OCI-M1 (cell line): ENCODE measurements at regions not wholly inside any gene's neighbourhood (a gene's known extent, or its start where the extent isn't known, plus 50 kb on each side); places are given as distances from the start of the nearest gene placed in this dataset.
"Not testable (repeated sequence)": the region's sequence is repeated elsewhere in the genome, so short reads cannot be mapped to it uniquely, and the experiment has no call there.

ENCODE experiments used
- DNase-seq: peaks from one replicate; lab custom pipeline; 2025; lab: John Stamatoyannopoulos, UW

DNA sequence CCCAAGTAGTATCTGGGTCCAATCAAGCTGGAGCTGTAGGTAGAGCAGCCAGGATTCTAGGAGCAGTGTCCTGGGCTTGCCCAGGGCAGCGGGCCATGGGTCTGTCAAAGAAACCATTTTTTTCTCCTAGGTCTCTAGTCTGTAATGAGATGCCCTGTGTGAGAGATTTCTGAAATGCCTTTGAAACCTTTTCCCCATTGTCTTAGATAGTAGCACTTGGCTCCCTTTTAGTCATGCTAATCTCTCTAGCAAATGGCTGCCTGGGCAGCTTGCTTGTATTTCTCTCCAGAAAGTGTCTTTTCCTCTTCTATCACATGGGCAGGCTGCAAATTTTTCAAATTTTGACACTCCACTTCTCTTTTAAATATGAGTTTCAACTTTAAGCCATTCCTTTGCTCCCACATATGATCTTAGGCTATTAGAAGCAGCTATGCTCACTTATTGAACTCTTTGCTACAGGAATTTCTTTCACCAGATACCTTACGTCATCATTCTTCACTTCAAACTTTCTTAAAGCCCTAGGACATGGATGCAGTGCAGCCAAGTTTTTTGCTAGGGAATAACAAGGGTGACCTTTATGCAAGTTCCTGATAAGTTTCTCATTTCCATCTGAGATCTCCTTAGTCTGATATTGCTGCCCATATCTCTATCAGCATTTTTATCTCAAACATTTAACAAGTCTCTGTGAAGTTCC, 890.2 kb upstream of the VRK2 start:
- DNase-seq, result no peak

- DNase-seq, result no peak
Measured at GRCh38 chr2:57160976-57161375, 885.6 kb upstream of the VRK2 start.

GRCh38 chr2:57177176-57177575, 869.4 kb upstream of the VRK2 start:
- no peak for DNase-seq

GRCh38 chr2:57180042-57180567, 866.5 kb upstream of the VRK2 start:
- DNase-seq, result no peak

DNA sequence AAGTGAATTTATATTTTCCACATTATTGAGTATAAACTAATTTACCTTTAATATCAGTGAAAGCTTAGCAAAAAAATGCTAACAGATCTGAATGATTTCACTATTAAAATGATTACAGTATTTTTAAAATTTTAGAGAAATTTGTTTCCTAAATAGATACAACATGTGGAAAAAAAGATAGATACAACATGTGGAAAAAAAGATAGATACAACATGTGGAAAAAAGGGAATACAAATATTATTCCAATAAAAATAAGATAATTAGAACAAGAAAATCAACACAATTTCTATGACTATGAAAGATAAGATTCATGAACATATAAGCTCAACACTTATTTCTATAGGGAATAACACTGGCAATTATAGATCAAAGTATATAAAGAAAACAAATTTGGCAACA, 865.9 kb upstream of the VRK2 start:
- DNase-seq, result no peak

DNA sequence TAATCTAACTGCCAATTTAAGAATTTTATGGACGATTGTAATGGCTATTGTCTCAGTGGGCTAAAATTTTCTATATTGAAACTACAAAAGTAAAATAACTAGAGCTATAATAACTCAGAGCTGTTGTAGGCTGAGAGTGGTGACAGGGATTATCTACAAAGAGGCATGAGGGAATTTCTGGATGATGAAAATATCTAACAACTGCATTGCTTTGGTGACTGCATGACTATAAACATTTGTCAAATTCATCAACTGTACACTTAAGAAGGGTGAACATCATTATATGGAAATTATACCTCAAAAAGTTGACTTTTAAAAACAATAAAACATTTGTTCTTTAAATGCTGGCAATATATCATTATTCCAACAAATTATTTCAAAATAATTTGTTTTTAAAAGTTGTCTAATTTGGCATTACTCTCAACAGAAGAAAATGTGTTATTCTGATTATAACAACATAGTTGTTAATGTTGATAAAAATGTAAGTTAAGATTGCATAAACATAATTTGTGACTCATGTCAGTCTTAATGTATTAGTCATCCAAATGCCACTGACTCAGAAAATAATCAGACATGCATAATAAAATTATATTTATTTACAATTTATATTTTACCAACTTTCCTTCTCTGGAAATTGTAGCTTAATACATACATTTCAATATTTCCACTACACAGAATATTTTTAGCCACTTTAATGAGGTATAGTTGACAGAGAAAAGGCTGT, 865.1 kb upstream of the VRK2 start:
- no peak for DNase-seq

DNA sequence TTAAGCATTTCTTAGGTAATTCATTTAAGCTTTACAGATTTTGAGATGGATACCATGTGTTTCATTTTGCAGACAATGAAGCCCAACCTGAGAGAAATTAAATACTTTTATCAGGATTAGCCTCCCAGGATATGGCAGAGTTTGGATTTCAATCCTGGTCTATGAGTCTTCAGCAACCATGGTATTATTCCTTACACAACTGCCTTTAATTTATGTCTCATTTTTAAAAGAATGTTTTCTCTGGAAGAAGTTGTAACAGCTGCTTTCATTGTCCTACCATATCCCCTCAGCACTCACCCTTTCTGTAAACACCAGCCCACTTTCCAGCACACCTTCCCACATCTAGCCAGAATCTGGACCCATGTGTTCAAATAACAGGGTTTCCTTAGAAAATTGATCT, 863.7 kb upstream of the VRK2 start:
- DNase-seq, result no peak

GRCh38 chr2:57185568-57185967, 861.0 kb upstream of the VRK2 start:
- no peak for DNase-seq

DNA sequence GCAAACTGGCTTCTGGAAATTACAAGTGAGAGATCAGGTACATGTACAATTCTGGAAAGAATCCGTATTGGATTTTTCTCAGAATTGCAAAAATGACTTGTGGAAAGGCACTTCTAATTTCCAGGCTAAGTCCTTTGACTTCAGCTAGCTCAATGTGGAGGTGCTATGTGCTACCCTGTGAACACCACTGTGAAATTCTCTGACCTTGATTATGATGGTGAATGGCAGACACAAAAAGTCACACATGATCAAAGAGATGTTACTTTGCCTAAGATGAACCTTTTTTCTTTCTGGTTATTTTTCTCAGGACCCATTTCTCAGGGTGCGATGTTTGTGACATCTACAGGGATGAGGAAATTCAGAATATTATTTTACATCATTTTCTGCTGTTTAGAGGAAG, 856.6 kb upstream of the VRK2 start:
- DNase-seq, result no peak

DNA sequence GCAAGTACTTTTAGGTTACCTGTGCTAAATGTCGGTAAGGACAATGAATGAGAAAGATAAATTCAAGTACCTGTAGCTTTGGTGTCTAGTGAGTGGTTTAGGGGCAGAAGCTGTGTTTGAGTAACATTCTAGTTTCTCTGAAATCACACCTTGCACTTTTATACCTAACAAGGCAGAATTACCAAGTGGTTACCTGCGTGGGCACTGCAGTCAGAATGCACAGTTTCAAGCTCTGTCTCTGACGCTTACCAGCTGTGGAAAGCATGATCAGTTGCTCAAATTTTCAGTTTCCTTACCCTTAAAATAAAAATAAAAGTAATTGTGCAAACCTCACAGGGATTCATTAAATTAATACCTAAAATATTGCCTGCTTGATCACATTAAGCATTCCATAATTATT, 846.9 kb upstream of the VRK2 start:
- no peak for DNase-seq

GRCh38 chr2:57204364-57204763, 842.2 kb upstream of the VRK2 start:
- no peak for DNase-seq

DNA sequence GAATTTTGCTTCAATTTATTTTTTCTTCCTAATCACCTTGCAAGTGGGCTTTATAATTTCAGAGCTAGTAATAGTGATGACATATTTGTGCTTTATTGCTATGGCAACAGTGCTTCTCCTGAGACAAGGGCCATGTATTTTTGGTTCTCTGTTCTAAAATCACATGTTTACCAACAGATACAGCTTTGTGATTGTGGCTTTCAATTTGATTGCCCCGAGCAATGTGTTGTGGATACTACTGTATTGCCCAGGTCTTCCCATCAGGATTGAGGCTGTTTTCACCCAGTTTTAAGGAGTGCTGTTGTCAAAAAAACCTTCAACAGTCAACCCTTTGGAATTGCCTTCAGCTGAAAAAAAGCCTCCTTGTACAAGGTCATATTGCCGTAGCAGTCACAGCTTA, 841.4 kb upstream of the VRK2 start:
- DNase-seq, result no peak

GRCh38 chr2:57207191-57207590, 839.4 kb upstream of the VRK2 start:
- no peak for DNase-seq

DNA sequence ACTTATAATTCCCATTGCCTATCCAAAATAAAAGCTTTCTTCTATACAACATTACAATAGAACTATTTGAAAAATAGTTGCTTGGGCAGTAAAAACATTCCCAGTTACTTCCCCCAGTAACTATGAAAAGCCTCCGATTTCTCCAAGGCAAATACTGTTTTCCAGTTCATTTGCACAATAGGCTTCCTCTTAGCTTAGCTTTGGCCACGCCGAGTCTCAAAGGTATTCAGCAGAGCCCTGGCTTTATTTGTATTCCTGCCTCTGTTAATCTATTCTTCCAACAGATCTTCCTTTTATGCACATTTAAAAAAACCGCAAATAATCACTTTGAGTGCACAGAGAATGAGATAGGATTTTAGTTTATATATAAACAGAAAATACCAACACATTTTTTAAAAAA, 836.8 kb upstream of the VRK2 start:
- no peak for DNase-seq

- DNase-seq, result no peak
Measured at GRCh38 chr2:57210855-57211254, 835.8 kb upstream of the VRK2 start.

DNA sequence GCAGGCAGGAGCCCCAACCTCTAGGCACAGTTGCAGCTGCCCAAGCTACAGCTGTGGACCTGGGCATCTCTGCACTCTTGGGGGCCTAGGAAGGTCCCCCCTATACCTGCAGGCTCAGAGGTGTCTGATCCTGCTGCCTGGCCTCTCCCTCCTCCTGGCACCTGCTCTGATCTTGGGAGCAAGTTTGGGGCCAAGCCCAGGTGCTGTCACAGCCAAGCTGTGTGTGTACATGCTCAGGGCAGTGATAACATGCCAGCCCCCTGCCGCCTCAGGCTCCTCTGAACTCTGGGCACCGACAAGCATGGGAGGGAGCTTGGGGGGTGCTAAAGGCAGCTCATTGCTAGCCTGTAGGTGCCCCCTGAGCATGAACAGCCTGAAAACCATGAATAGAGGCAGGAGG, 829.6 kb upstream of the VRK2 start:
- DNase-seq, result no peak

DNA sequence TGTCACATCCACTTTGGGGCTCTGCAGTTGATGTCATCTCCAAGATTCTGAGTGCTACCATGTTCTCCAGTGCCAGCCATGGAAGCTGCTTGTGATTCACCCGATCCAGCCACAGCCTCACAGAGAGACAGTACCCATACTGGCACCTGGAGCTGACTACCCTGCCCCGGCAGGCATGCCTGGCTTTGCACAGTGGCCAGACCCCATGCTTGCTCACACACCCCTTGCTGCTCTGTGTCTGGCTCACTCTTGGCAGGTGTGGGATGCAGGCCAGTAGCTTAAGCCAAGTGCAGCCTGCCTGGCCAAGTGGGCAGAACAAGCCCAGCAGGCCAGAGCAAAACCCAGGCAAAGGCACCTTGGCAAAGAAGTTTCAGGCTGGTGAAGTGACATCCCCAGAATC, 828.4 kb upstream of the VRK2 start:
- DNase-seq, result no peak

DNA sequence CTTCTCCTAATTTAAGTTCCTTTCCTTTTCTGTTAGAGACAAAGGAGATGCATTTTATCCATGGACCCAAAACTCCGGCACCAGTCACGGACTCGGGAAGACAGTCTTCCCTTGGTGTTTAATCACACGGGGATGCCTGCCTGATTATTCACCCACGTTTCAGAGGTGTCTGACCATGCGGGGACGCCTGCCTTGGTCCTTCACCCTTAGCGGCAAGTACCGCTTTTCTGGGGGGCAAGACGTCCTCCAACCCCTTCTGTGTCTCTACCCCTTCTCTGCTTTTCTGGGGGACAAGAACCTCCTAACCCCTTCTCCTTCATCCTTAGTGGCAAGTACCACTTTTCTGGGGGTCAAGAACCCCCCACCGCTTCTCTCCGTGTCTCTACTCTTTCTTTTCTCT, 816.9 kb upstream of the VRK2 start:
- DNase-seq, result not testable (repeated sequence)

DNA sequence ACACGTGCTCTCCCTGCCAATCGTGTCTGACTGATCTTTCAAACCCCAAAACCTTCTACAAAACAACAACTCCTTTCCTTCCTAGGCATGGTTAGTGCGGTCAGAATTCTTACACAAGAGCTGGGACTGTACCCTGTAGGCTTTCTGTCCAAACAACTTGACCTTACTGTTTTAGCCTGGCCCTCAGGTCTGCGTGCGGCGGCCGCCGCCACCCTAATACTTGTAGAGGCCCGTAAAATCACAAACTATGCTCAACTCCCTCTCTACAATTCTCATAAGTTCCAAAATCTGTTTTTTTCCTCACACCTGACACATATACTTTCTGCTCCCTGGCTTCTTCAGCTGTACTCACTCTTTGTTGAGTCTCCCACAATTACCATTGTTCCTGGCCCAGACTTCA, 814.3 kb upstream of the VRK2 start:
- DNase-seq, result not testable (repeated sequence)

DNA sequence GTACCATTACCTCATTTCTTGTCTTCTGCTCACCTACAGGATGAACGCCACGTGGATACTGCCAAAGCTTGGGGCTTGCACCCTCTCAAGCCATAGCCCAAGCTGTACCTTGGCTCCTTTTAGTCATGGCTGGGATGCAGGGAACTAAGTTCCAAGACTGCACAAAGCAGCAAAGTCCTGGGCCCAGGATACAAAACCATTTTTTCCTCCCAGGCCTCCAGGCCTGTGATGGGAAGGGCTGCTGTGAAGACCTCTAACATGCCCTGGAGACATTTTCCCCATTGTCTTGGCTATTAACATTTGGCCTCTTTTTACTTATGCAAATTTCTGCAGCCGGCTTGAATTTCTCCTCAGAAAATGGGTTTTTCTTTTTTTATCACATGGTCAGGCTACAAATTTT, 795.1 kb upstream of the VRK2 start:
- DNase-seq, result not testable (repeated sequence)

GRCh38 chr2:57276408-57276807, 770.2 kb upstream of the VRK2 start:
- not testable (repeated sequence) for DNase-seq

- DNase-seq, result no peak
Measured at GRCh38 chr2:57278451-57278850, 768.2 kb upstream of the VRK2 start.

DNA sequence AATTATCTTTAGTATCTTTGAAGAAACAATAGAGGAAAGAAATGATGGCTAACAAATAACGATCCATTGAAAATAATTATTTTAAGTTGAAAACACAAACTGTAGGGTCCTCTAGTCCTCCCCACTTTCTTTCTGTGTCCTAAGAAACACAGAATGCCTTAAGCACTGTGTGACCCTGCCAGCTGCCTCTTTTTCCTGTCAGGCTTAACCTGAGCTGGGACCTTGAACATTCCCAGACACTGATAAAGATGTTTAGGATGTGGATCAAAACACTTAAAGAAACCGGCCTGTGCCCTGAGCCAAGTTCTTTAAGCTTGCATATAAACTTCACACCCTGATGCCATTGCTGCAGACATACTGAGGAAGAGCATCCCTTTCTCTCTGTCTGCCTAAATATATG, 755.4 kb upstream of the VRK2 start:
- DNase-seq, result no peak
